SK-N-MC (cell line): ENCODE measurements at regions not wholly inside any gene's neighbourhood (a gene's known extent, or its start where the extent isn't known, plus 50 kb on each side); places are given as distances from the start of the nearest gene placed in this dataset.

Source experiments
- DNase-seq: peaks from one replicate; pipeline ENCODE4 v3.0.0-alpha.2; 2011; ENCODE audit warnings: low read depth, low spot score
- H3K27ac ChIP-seq: fragments of 200-600 bp; sonication (generic); 2 replicates; pipeline ENCODE4 v1.5.1; 2016; ENCODE audit warnings: mixed run types
- H3K36me3 ChIP-seq: fragments of 200-600 bp; sonication (generic); 2 replicates; pipeline ENCODE4 v1.6.1; 2017; ENCODE audit warnings: antibody characterized with exemption, low read length, mixed read lengths; ENCODE audit not compliant: insufficient read depth
- H3K4me3 ChIP-seq: fragments of 200-600 bp; sonication (generic); 2 replicates; pipeline ENCODE4 v1.5.1; 2016
- H3K9ac ChIP-seq: fragments of 200-600 bp; sonication (generic); 2 replicates; pipeline ENCODE4 v1.8.0; 2017; ENCODE audit warnings: mixed run types, mixed read lengths; ENCODE audit not compliant: insufficient read length
- H3K9me3 ChIP-seq: fragments of 200-600 bp; sonication (generic); 2 replicates; pipeline ENCODE4 v1.6.1; 2017; ENCODE audit warnings: low read depth, mild to moderate bottlenecking, antibody characterized with exemption, low read length, moderate library complexity, mixed read lengths
- EZH2 ChIP-seq: fragments of 200-600 bp; sonication (generic); IDR thresholded peaks from one replicate; pipeline ENCODE4 v1.6.1; 2017; ENCODE audit warnings: antibody characterized with exemption
- FOXP2 ChIP-seq: optimal IDR thresholded peaks from 2 replicates; pipeline ENCODE3; 2011; ENCODE audit warnings: mild to moderate bottlenecking, moderate library complexity; ENCODE audit not compliant: insufficient read depth; ENCODE audit errors: extremely low read length, control extremely low read depth
- POLR2AphosphoS5 ChIP-seq: IDR thresholded peaks from 2 replicates; pipeline ENCODE4 v1.6.1; 2012; ENCODE audit warnings: mild to moderate bottlenecking, low read depth, low read length, borderline replicate concordance

DNA sequence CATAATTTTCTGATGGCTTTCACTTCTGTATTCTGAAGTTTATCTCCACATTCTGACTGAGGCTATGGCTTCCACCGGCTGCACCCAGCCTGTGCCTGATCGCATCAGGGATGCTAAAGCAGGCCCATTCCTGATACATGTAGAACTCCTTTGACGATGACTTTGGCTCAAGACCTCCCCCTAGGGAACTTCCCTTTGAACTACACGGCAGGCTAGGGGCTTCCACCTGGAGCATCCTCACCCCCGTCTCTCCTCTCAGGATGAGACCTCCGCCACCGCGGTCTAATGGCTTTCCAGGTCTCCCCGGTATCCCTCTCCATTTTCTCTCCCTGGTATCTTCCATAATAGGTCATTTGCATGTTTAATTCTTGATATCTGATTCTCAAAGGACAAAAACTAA lies 214.9 kb upstream of the CHST9 start:
- Histone ChIP-seq H3K27ac (no peak overlapping the region), H3K36me3 (no peaks in the 10 kb centered on the region), H3K4me3 (no peak overlapping the region), H3K9ac (no peak overlapping the region), H3K9me3 (no peaks in the 10 kb centered on the region)
- no peak for DNase-seq
- TF ChIP-seq EZH2 = no peak
- TF ChIP-seq FOXP2 = no peak
- no peak for TF ChIP-seq POLR2AphosphoS5

DNA sequence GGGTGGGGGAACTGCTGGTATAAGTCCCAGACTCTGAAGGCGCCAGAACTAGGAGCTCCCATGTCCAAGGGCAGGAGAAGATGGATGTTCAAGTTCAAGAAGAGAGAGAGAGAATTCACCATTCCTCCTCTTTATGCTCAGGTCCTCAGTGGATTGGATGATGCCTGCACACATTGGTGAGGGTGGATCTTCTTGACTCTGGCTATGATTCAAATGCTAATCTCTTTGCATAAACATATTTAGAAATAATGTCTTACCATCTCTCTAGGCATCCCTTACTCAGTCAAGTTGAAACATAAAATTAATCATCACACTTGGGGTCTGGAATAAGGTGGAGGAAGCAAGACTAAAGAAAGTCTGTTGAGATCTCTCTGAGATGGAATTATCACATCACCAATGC lies 210.6 kb upstream of the CHST9 start:
- no peak for TF ChIP-seq EZH2
- TF ChIP-seq POLR2AphosphoS5 = no peak
- TF ChIP-seq FOXP2 = no peak

DNA sequence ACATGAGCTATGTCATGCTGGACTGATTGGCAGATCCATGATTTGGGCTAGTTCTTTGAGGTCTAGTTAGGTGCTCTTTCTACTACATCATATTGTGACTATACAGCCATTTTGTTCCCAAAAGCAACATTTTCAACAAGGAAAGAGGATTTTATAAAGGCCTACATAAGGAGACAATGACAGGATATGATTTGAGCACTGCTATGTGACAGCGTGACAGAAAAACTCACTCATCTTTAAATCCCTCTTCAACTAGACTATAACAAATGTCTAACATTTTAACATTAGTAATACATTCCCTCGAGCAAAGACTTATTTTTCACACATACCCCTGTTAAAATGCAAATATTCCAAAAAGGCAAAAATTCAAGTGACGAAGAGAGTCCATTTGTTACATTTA lies 209.6 kb upstream of the CHST9 start:
- Histone ChIP-seq H3K9me3 (no peaks in the 10 kb centered on the region), H3K36me3 (no peaks in the 10 kb centered on the region)
- DNase-seq = no peak

More for the DNA sequence above, 210.6 kb upstream of the CHST9 start:
- no peak overlapping the region for H3K4me3 ChIP-seq
- no peak overlapping the region for H3K27ac ChIP-seq
- H3K9me3 ChIP-seq = no peaks in the 10 kb centered on the region
- H3K9ac ChIP-seq = no peak overlapping the region
- no peaks in the 10 kb centered on the region for H3K36me3 ChIP-seq
- DNase-seq = no peak

DNA sequence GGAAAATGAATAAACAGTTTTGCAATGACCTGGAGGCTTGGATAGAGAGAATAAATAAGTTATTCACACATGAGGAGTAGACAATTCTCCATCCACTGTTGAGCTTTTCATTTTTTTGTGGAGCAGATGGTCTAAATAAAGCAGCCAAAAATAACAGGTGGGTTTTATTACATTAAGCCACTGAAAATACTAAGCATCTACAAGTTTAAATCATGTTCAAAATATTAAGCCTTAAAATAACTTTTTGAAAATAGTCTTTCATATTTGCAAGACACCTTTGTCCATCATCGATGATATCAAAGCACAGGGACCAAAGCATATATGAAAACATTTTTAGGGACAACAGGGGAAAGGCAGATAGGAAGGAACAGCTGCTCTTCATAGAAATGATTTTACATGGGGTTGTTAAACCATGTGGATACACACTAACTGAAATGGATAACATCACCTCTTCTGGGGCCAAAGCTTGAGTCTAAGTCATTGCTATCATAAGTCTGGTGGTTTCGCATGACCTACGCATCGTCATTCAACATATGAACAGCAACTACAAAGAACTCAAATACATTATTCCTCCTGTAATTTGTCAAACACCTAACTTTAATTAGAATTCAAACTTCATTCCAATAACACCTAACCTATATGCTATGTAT lies 197.6 kb upstream of the CHST9 start:
- no peak overlapping the region for H3K9ac ChIP-seq
- no peaks in the 10 kb centered on the region for H3K36me3 ChIP-seq
- no peak overlapping the region for H3K4me3 ChIP-seq
- TF ChIP-seq POLR2AphosphoS5 = no peak
- TF ChIP-seq EZH2 = no peak
- no peak for TF ChIP-seq FOXP2
- no peaks in the 10 kb centered on the region for H3K9me3 ChIP-seq
- no peak overlapping the region for H3K27ac ChIP-seq
- no peak for DNase-seq

More for the DNA sequence above, 209.6 kb upstream of the CHST9 start:
- Histone ChIP-seq H3K4me3 (no peak overlapping the region), H3K27ac (no peak overlapping the region), H3K9ac (no peak overlapping the region)
- TF ChIP-seq FOXP2 = no peak
- no peak for TF ChIP-seq POLR2AphosphoS5
- no peak for TF ChIP-seq EZH2

DNA sequence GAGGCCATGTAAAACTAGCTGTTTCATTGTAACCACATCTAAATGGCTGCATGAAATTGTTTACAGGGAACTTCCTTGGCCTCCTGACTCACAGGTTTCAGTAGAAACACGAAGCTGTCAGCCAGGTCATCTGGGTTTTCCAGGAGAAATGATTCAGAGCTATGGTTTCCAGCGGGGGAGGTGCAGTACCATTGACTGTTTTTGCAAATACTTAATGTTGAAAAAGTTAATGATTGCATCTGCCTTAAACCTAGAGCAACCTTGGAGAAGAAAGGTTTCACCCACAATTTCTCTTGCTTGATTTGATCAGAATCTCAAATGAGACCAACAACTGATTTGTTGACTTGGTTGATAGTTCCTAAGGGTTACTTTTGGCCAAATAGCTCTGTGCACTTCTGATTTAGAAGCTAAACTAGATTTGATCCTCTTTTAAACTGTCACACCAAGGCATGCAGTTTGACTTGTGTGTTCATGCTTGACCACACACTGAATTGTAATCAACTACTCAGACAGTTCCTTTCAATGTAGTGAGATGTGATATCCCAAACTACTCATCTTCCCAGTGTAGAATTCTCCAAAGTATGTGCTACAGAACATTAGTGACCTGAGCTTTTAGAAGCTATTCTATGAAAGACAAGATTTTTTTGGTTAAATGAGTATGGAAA lies 193.5 kb upstream of the CHST9 start:
- H3K4me3 ChIP-seq = no peak overlapping the region
- no peak overlapping the region for H3K27ac ChIP-seq
- no peak for DNase-seq
- H3K36me3 ChIP-seq = no peaks in the 10 kb centered on the region
- no peak for TF ChIP-seq FOXP2
- no peak for TF ChIP-seq EZH2
- no peak for TF ChIP-seq POLR2AphosphoS5
- no peak overlapping the region for H3K9ac ChIP-seq
- no peaks in the 10 kb centered on the region for H3K9me3 ChIP-seq

DNA sequence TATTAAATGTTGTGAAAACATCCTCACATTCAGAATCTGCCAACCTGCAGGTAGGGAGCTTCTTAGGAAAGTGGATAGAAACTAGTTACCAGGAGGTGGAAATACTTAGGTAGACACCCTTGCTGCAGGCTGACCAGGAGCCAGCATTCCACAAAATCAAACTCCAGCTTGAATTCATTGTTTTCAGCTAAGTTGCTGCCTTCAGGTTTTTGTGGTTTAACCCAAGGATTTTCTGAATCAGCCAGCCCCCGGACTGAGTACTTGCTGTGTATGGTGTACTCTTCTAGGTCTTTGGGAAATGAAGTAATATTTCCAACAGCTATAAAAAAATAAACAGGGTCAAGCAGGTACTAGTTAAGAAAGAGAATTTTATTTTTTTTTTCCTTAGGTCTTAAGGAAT lies 192.1 kb upstream of the CHST9 start:
- Histone ChIP-seq H3K4me3 (no peak overlapping the region), H3K9ac (no peak overlapping the region), H3K9me3 (no peaks in the 10 kb centered on the region), H3K27ac (no peak overlapping the region), H3K36me3 (no peaks in the 10 kb centered on the region)
- TF ChIP-seq EZH2 (no peak), POLR2AphosphoS5 (no peak), FOXP2 (no peak)
- DNase-seq = no peak

DNA sequence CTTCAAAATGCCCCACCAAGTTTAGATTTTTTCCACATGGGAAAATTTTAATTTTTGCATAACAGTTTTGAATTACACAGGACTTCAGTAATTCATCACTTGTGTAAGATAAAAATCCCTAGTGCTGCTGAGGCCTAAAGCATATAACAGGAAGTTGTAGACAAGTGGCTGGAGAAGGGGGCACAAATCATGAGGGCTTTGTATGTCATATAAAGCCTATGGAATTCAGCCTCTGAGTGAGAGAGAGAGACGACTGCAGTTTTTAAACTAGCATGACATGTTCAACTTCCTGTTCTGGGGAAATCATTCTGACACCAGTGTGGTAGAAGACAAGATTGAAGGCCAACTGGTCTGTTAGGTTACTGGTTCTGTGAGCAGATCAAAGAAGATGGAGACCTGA lies 187.3 kb upstream of the CHST9 start:
- no peak overlapping the region for H3K4me3 ChIP-seq
- no peak for TF ChIP-seq POLR2AphosphoS5
- no peak for TF ChIP-seq EZH2
- TF ChIP-seq FOXP2 = no peak
- no peaks in the 10 kb centered on the region for H3K36me3 ChIP-seq
- no peak overlapping the region for H3K27ac ChIP-seq
- H3K9ac ChIP-seq = no peak overlapping the region
- DNase-seq = no peak
- H3K9me3 ChIP-seq = no peaks in the 10 kb centered on the region

DNA sequence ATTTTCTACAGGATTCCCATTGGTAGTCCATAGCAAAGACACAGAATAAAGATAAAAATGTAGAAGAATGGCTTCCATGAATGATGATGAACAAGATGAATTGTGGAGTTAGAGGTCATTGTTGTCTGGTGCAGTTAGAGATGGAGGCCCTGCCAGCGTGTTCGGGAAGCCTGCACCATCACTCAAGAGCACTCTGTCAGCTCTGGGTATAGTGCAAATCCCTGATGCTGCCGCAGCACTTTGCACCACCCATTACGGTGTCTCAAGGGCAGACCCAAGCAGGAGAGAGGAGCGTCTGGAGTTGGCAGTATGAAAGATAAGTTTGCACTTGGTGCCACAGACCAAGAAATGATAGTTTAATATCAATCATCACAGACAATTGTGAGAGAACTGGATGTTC lies 181.6 kb upstream of the CHST9 start:
- no peak for DNase-seq
- H3K27ac ChIP-seq = no peak overlapping the region
- H3K9ac ChIP-seq = no peak overlapping the region
- TF ChIP-seq EZH2 (no peak), FOXP2 (no peak), POLR2AphosphoS5 (no peak)
- H3K9me3 ChIP-seq = no peaks in the 10 kb centered on the region
- no peak overlapping the region for H3K4me3 ChIP-seq
- no peaks in the 10 kb centered on the region for H3K36me3 ChIP-seq

DNA sequence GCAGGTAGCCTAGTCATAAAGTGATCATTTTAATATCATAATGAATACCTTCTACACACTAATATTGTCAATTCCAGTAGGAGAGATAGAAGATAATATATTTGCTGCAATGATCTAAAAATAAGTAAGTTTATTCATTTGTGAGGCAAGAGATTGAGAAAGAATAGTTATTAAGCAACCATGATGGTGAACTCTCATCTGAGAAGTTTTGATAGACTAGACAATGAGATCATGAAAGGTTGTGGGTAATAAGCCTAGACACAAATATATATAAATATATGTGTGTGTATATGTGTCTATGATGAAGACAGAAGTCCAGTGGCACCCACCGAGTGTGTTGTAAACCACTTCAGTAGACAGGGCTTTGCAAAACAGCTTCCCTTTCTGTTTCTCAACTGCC lies 181.0 kb upstream of the CHST9 start:
- Histone ChIP-seq H3K27ac (no peak overlapping the region), H3K9me3 (no peaks in the 10 kb centered on the region), H3K9ac (no peak overlapping the region), H3K36me3 (no peaks in the 10 kb centered on the region), H3K4me3 (no peak overlapping the region)
- no peak for TF ChIP-seq EZH2
- TF ChIP-seq POLR2AphosphoS5 = no peak
- no peak for TF ChIP-seq FOXP2
- no peak for DNase-seq

DNA sequence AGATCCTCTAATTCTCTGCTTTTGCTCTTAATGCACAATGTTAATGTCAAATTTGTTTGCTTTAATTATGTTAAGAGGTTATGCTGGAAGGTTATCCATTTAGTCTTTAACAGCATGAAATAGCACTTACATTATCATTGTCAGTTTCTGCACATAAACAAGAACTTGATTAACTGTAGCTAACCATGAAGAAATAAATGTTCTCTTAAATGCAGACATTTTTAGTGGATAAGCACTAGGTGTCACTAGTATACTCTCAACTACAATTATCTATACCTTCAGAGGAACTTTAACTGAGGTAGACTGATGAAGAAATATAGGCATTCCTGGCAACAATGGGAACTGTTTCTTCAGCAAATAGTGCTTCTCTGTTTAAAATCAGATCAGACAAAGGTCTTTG lies 178.8 kb upstream of the CHST9 start:
- H3K9ac ChIP-seq = no peak overlapping the region
- DNase-seq = no peak
- H3K27ac ChIP-seq = no peak overlapping the region
- no peaks in the 10 kb centered on the region for H3K9me3 ChIP-seq
- no peaks in the 10 kb centered on the region for H3K36me3 ChIP-seq
- TF ChIP-seq FOXP2 = no peak
- TF ChIP-seq POLR2AphosphoS5 = no peak
- no peak for TF ChIP-seq EZH2
- no peak overlapping the region for H3K4me3 ChIP-seq
